Right atrium auricular region (tissue), 2 donors: ENCODE measurements at regions not wholly inside any gene's neighbourhood (a gene's known extent, or its start where the extent isn't known, plus 50 kb on each side); places are given as distances from the start of the nearest gene placed in this dataset.

Experiments
- DNase-seq: peaks from one replicate; pipeline ENCODE4 v3.0.0-alpha.2; 2019; ENCODE audit warnings: low spot score
- H3K27ac ChIP-seq, 2 donors: fragments of 200-600 bp; sonication (generic); 1 replicate in 1 of 2; 2 replicates in 1 of 2; pipeline ENCODE4 v1.5.1; 2016 to 2019
- H3K27me3 ChIP-seq, 2 donors: fragments of 200-600 bp; sonication (generic); one replicate each; pipeline versions ENCODE4 v1.5.1 to v1.6.0; 2017 to 2019
- H3K36me3 ChIP-seq: fragments of 200-600 bp; sonication (generic); one replicate; pipeline ENCODE4 v1.5.1; 2016
- H3K4me1 ChIP-seq, 2 donors: fragments of 200-600 bp; sonication (generic); one replicate each; pipeline versions ENCODE4 v1.5.1 to v1.6.0; 2017 to 2019
- H3K4me3 ChIP-seq, 2 donors: fragments of 200-600 bp; sonication (generic); 1 replicate in 1 of 2; 2 replicates in 1 of 2; pipeline ENCODE4 v1.5.1; 2017 to 2019; ENCODE audit warnings: mild to moderate bottlenecking in 1 of 2, moderate library complexity in 1 of 2
- H3K9me3 ChIP-seq, 2 donors: fragments of 200-600 bp; sonication (generic); one replicate each; pipeline ENCODE4 v1.5.1; 2019
- TF ChIP-seq, protein P1 (sequence below), 2 donors: fragments of 200-600 bp; sonication (generic); IDR thresholded peaks; one replicate each; pipeline ENCODE4 v1.5.1; 2019; ENCODE audit warnings: antibody characterized with exemption in 2 of 2

DNA sequence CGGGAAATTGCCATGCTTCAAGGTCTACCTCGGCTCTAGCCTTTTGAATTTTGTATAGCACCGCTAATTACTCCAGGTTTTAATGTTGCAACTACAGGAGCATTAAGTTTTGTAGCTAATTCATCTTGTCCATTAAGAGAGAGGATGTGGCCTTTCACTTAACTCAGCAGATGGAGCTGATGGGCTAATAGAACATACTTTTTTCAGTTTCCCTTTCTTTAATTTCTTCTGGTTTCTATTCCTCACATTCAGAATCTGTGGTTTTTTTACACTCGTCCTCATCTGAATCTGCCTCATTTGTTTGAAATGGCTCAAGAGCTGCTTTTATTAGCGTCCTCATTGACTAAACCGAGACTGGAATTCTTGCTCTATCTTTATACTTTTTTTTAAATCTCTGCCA, 2085.7 kb upstream of the C9orf72 start:
- Histone ChIP-seq H3K27ac (no peak overlapping the region), H3K36me3 (no peaks in the 10 kb centered on the region), H3K4me3 (no peak overlapping the region), H3K27me3 (no peaks in the 10 kb centered on the region), H3K4me1 (no peaks in the 10 kb centered on the region), H3K9me3 (no peaks in the 10 kb centered on the region)
- no peak for DNase-seq
- TF ChIP-seq, protein P1, sequence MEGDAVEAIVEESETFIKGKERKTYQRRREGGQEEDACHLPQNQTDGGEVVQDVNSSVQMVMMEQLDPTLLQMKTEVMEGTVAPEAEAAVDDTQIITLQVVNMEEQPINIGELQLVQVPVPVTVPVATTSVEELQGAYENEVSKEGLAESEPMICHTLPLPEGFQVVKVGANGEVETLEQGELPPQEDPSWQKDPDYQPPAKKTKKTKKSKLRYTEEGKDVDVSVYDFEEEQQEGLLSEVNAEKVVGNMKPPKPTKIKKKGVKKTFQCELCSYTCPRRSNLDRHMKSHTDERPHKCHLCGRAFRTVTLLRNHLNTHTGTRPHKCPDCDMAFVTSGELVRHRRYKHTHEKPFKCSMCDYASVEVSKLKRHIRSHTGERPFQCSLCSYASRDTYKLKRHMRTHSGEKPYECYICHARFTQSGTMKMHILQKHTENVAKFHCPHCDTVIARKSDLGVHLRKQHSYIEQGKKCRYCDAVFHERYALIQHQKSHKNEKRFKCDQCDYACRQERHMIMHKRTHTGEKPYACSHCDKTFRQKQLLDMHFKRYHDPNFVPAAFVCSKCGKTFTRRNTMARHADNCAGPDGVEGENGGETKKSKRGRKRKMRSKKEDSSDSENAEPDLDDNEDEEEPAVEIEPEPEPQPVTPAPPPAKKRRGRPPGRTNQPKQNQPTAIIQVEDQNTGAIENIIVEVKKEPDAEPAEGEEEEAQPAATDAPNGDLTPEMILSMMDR (IDR thresholded peaks at IDR 0.05) = no peak

DNA sequence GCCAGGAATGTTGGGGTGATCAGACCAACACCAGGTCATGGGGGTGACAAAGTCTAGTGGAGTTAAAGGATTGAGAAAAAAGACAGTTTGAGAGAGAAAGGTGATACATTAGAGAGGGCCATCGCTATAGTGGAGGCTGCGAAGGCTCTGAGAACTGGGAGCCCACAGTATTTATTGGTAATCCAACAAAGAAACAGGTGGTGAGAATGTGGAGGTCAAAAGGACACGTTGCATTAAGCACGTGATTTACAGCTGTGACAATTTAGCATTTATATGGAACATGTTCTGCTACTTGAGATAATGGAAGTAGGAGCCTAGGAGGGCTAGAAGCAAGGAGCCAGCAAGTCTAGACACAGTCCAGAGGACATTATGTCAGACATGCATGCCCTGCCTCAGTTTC, 2086.5 kb upstream of the C9orf72 start:
- Histone ChIP-seq H3K27me3 (no peaks in the 10 kb centered on the region), H3K27ac (no peak overlapping the region), H3K36me3 (no peaks in the 10 kb centered on the region), H3K9me3 (no peaks in the 10 kb centered on the region), H3K4me1 (no peaks in the 10 kb centered on the region), H3K4me3 (no peak overlapping the region)
- no peak for DNase-seq
- TF ChIP-seq, protein P1 (IDR thresholded peaks at IDR 0.05) = no peak

DNA sequence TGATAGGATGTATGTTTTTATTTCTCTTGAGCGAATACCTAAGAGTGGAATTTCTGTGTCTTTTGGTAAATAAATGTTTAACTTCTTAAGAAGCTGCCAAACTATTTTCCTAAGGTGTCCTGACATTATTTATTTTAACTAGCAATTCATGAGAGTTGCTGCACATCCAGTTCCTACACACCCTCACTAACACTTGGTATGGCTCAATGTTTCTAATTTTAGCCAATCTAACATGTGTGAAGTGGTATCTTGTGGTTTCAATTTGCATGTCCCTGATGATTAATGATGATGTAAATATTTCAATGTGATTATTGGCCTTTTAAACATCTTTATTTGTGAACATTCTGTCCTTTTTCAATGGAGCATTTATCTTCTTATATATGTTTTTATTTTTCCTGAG, 2095.5 kb upstream of the C9orf72 start:
- H3K9me3 ChIP-seq = peaks cover 0 to 5% of the 10 kb centered on the region in 2 donors

DNA sequence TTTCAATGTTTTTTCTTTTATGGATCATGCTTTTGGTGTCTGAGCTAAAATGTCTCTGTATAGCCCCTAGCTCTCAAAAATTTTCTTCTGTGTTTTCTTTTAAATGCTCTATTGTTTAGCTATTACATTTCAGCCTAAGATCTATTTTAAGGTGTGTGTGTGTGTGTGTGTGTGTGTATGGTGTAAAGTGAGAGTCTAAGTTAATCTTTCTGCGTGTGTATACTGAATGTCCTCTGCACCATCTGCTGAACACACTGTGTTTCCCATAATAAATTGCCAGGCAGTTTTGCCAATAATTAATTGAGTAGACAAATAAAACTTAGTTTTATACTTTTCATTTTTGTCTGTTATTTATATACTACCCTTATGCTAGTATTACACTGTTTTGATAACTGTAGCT, 2096.3 kb upstream of the C9orf72 start:
- Histone ChIP-seq H3K27ac (no peak overlapping the region), H3K4me3 (no peak overlapping the region), H3K9me3 (peaks cover 4 to 5% of the 10 kb centered on the region in 2 donors), H3K27me3 (no peaks in the 10 kb centered on the region), H3K36me3 (no peaks in the 10 kb centered on the region), H3K4me1 (no peaks in the 10 kb centered on the region)
- DNase-seq = no peak
- TF ChIP-seq, protein P1 (IDR thresholded peaks at IDR 0.05) = no peak

More for the DNA sequence above, 2095.5 kb upstream of the C9orf72 start:
- TF ChIP-seq, protein P1 (IDR thresholded peaks at IDR 0.05) = no peak
- Histone ChIP-seq H3K4me1 (no peaks in the 10 kb centered on the region), H3K27ac (no peak overlapping the region), H3K4me3 (no peak overlapping the region), H3K27me3 (no peaks in the 10 kb centered on the region), H3K36me3 (no peaks in the 10 kb centered on the region)
- DNase-seq = no peak

- H3K4me1 ChIP-seq = no peaks in the 10 kb centered on the region
- TF ChIP-seq, protein P1 (IDR thresholded peaks at IDR 0.05) = no peak
- DNase-seq = no peak
- no peak overlapping the region for H3K4me3 ChIP-seq
- no peaks in the 10 kb centered on the region for H3K36me3 ChIP-seq
- H3K27me3 ChIP-seq = no peaks in the 10 kb centered on the region
- H3K9me3 ChIP-seq = no peaks in the 10 kb centered on the region
- no peak overlapping the region for H3K27ac ChIP-seq
Measured at GRCh38 chr9:29685531-29685930, 2112.2 kb upstream of the C9orf72 start.

GRCh38 chr9:29691145-29691544, 2117.9 kb upstream of the C9orf72 start:
- Histone ChIP-seq H3K36me3 (no peaks in the 10 kb centered on the region), H3K4me1 (no peaks in the 10 kb centered on the region), H3K9me3 (peaks cover 0 to 11% of the 10 kb centered on the region in 2 donors), H3K27ac (no peak overlapping the region), H3K27me3 (no peaks in the 10 kb centered on the region), H3K4me3 (no peak overlapping the region)
- no peak for DNase-seq
- TF ChIP-seq, protein P1 (IDR thresholded peaks at IDR 0.05) = no peak
